Inferior parietal cortex (tissue), 1 donor: ENCODE measurements at regions not wholly inside any gene's neighbourhood (a gene's known extent, or its start where the extent isn't known, plus 50 kb on each side); places are given as distances from the start of the nearest gene placed in this dataset.

Experiments used
- DNase-seq: peaks from one replicate; pipeline ENCODE4 v3.0.0-alpha.2; 2016; ENCODE audit errors: extremely low spot score

DNA sequence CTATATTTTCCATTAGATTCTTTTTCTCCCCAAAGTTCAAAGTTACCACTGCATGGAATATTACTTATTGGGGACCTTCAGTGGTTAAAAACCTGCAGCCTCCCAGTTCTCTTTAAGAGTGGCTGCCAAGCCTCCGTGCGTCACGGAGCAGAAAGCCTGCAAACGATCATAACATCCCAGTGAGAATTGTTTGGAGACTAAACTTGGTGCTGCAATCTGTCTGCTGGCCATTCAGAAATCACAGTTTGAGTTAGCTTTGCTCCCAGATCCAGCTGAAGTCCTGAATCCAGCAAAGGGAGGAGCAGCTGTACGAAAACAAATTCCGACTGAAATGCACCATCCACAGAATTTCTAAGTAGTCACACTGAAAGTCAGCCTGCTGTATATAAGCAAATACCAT is 213.5 kb upstream of the PDE10A start:
- peak; percentile 44 for DNase-seq

DNA sequence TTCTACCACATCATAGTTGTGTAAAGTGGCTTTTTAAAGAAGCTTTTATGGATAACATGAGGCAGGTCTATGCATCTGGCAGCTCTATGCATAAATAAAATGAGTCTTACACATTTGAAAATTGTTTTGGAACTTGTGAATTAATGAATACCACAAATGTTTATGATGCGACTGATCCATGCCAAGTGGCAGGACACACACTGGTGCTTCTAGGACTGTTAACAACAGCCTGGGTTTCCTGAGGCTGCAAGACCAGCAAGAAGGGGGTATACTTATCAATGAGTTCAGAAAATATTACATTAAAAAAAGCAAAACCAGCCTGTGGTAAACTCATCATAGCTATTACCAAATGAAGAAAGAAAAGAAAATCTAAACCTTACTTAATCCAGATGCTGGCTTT is 212.9 kb upstream of the PDE10A start:
- no peak for DNase-seq

DNA sequence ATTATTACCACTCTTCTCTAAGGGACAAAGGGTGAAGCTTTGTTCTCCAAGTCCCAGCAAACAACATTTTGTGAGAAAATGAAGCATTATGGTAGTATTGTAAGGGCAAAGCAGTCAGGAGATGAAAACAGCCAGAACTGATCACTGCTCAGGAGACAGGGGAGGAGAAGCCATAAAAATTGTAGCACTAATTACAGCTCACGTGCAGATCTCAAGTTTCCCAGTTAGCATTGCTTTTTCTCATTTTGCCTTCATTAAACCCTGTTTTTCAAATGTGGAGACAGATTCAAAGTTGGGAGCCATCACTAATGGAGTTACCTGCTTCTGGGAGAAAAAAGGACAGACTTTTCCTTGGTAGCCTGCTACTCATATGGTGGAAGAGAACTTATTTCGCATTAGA is 210.9 kb upstream of the PDE10A start:
- no peak for DNase-seq

DNA sequence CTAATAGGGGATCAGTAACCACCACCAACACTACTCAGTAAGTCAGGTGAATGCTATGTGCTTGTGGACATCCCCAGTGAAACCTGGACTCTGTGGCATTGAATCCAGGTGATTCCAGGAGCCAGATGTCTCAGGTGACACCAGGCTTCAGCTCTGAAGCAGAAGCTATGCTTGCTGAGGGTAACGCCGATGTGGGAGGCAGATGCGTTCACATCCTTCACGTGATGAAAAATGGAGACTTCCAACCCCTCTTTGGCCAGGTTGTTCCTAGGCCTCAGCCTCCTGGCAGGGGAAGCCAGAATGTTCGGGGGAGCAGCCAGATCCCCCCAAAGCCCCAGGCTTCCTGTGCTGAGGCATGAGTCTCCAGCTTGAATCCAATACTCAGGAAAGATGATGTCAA is 209.8 kb upstream of the PDE10A start:
- no peak for DNase-seq

DNA sequence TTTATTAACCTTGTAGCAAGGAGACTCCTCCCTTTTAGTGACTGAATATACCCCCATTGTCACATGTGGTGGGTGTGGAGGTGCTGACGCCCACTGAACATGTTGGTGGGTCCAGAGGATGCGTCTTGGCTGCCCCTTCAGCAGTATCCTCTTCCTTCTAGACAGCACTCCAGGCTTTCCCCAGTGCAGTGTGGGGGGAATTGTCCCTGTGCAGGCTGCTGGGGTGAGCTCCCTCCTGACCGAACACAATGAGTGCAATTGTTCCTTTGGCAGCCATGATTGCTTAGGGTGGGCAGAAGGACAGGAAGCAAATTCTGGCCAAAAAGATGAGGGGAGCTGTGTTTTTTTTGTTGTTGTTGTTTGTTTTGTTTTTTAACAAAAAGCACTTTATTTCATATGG is 209.3 kb upstream of the PDE10A start:
- no peak for DNase-seq

DNA sequence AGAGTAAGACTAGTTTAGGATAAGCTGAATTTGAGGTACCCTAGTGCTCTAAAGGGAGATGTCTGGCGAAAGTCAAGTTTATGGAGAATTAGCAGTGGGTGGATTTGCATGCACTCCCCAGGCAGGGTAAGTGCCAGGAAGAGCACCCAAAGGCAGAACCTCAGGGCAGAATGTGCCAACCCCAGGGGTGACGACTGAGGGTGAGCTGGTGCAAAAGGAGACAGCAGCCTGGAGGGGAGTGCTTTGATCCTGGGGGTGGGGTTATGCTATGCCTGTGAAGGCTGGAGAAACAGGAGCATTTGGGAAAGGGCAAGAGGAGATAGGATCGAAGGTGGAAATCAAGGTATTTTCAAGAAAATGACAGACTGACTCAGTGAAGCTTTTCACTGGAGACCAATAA is 208.5 kb upstream of the PDE10A start:
- DNase-seq, result no peak

DNA sequence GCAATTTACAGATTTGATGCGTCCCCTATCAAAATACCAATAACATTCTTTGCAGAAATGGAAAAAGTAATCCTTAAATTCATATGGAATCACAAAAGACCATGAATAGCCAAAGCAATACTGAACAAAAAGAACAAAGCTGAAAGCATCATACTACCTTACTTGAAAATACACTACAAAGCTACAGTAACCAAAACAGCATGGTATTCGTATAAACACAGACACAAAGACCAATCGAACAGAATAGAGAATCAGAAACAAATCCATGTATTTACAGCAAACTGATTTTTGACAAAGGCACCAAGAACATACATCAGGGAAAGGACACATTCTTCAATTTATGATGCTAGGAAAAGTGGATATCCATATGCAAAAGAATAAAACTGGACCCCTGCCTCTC is 206.5 kb upstream of the PDE10A start:
- no peak for DNase-seq

DNA sequence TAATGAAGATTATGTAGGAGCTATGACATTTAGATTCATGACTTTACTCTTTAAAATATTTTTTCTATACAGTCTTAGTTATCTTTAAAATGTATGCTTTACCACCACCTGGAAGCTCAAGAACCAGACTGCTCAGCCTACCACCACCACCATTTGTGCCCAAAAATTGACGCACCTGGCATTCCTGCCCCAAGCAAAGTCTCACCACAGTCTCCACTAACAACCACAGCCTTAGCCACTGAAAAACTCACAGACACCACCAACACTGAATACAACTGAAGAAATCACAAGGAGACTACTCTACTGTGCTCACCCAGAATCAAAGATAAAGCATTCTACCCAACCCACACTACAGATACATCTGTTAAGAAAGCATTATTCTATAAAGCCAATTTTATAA is 201.9 kb upstream of the PDE10A start:
- DNase-seq, result no peak

DNA sequence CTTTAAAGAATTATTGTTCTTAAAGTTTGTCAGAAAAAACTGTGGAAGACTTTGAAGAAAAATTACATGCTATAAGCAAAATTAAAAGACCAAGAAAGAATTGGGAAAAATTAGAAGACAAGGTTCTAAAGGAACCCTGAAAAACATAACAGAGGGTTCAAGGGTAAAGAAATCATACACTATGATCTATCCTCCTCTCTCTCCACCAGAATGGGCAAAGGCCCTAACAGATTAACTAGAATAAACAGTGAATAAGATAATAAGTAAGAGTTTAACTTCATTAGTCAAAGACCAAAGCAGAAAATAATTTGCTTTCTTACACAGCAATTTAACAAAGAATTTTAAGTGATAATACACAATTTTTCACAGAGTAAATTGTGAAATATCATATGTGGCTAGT is 201.2 kb upstream of the PDE10A start:
- DNase-seq, result no peak

DNA sequence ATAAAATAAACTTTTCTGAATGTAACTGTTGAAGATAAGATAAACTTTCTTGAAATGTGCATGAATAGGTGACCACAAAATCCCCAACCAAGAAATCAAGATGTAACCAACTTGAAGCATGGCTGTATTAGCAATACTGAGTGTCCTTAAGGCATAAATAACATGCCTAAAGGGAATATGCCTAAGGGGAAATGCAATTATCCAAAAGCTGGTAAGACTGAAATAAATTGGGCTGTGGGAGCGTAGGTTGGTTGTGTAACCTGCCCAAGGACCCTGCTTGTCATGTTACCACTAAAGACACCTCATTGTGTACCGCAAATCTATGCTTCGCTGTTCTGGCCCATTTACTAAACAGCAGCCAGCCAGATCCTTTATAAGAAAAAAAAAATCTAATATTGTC is 200.8 kb upstream of the PDE10A start:
- no peak for DNase-seq

DNA sequence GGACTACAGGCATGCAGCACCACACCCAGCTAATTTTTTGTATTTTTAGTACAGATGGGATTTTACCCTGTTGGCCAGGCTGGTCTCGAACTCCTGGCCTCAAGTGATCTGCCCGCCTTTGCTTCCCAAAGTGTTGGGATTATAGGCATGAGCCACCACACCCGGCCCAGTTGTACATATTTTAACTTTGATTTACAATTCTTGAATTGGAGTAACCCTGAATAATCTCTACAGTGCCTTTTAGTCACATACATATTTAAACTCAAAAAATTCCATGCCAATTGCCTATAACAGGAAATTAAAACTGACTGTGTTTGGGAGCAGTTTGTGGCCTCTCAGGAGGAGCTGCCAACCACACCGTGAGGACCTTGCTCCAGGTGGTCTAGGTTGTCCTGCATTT is 199.8 kb upstream of the PDE10A start:
- no peak for DNase-seq

DNA sequence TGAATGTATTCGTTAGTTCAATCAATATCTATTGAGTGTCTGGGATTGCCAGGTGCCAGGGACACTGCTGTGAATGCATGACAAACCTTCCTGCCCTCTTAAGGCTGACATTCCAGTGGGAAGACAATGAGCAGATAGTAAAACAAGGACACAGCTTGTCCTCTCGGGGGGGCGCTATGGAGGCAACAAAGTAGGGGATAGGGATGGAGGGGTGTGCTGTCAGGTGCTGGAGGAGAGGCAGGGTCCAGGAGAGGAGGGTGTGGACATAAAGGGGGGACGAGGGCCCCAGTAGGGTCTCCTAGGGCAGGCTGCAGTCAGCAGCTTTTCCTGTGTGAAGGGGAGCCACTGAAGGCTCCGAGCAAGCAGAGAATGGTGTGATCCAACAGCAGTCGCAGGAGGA is 198.2 kb upstream of the PDE10A start:
- no peak for DNase-seq

DNA sequence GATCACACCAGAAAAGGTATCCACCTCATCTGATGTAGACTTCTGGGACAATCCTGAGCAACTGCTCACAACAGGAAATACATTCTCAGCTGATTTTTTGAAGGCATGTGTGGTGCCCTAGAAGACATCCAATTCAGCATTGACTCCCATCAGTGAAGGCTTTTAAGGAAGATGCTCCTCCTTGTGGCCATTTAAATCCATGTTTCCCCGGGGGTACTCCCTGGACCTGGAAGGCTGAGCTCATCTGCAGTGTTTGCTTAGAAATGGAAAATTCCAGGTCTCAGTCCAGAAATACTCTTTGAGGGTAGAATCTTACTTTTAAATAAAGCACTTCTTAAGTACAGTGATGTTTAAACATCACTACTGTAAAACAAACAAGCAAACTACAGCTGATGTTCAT is 195.5 kb upstream of the PDE10A start:
- DNase-seq, result no peak

DNA sequence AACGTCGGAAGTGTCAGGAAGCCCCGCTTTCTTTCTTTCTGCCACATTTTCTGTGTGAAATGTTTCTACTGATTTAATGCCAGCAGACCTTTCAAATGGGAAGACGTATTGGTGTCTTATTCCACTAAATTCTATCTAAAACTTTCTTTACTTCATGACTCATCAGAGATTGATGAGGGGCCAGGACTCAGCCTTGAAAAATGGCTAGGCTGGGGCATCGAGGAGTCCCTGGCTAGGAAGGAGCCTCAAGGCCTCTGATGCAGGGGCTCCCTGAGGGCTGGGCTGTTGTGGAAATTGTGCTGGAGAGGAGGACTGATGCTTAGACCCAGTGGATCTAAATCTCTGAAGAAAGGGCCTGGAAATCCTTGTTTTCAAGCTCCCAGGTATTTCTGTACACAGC is 192.8 kb upstream of the PDE10A start:
- no peak for DNase-seq

DNA sequence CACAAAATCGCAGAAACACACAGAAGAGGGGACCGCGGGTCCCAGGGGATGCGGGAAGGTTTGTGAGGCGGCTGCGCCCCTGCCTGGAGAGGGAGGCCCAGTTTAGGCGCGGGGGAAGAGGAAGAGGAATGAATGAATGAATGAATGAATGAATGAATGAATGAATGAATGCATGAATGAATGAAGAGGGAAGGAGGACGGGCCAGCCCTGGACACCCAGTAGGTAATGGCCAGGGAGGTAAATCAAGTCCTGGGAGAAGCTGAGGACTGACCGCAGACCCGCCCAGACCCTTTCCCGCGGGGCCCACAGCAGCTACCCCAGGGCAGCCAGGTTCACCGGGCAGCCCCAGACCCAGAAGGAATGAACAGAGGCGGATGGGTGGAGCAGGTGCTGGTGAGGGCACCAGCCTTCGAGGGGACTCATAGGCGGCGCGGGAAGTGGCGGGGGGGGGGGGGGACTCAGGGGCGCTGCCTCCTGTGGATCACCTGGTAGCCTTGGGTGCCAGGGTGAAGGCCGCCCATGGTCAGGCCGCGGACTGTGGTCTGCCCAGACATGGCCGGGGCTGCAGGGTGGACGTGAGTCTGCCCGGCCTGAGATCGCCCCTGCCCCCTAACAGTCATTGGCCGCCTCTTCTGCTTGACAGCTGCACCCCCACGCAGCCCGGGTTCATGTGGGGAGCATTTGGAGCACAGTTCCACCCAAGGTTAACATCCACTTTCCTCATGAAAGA is 192.0 kb upstream of the PDE10A start:
- DNase-seq, result no peak

DNA sequence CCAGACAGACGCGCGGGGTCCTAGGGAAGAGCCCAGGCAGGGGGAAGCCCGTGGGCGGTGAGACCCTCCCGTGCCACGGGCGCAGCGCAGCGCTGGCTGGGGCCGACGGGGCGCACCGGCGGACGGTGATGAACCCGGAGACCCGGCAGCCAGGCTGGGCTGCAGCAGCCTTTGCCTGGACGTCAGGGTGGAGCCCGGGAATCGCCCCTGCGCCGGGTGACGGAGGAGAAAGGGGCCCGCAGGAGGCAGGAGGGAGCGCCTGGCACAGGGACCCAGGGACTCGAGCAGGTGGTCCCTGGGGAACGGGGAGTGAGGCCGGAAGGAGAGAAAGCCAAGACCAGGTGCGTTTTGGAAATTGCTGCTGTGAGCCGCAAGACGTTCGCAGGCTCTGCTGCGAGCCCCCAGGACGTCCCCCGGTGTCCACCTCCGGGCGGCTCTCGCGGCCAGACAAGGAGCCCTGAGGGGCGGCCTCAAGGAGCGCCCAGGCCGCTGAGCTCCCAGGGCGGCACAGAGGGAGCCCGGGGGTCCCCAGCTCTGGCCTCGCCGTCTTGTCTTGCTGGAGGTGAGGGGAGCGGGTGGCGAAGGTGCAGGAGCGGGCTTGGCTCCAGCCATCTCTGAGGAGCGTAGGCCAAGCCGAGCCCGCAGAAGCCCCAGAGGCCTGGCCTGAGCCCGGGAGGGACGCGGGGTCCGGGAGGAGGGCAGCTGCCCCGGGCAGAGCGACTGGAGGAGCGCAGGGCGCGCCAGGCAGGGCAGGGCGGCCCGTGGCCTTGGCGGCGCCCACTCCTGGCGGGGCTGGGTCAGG is 191.2 kb upstream of the PDE10A start:
- DNase-seq, result no peak

DNA sequence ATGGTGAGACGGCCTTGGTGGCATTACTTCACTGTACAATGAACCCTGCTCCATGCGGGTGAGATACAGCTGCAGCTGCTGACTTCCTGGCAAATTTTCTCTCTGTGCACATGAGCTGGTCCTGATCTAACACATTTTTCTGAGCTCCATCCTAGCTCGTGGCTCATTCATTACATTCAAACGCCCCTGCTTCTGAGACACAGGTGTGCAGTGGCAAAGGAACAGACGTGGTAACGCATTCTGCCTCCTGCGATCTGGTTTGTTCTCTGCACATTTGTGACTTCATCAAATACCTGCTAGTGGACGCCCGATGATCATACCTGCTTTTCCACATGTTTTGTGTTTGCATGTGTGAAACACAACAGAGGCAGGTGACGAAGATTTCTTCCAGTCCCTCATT is 189.6 kb upstream of the PDE10A start:
- no peak for DNase-seq

DNA sequence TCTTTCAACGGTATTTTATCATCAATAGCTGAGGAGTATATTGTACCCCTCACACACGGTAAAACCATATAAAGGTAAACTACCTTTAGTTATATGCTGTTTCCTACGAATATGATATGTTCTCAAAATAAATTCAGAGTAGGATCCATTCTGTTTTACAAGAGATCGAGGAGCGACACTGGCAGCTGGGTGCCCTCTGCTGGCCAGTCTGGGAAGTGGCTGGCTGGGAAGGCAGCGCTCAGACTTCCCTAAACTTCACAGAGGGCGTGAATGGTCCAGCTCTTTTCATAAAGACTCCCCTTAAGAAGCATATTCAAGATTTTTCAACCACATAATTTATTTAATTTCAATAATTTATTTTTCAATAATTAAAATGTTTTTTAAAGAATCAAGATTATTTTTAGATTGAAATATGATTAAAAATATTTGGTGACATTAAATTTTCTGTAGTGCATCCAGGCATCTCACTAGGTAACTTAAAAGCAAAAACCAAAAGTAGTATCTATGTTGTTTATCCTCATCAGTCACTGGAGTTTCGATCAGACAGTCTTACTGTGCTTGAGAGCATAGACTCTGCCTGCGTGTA is 187.5 kb upstream of the PDE10A start:
- DNase-seq, result peak; percentile 84

DNA sequence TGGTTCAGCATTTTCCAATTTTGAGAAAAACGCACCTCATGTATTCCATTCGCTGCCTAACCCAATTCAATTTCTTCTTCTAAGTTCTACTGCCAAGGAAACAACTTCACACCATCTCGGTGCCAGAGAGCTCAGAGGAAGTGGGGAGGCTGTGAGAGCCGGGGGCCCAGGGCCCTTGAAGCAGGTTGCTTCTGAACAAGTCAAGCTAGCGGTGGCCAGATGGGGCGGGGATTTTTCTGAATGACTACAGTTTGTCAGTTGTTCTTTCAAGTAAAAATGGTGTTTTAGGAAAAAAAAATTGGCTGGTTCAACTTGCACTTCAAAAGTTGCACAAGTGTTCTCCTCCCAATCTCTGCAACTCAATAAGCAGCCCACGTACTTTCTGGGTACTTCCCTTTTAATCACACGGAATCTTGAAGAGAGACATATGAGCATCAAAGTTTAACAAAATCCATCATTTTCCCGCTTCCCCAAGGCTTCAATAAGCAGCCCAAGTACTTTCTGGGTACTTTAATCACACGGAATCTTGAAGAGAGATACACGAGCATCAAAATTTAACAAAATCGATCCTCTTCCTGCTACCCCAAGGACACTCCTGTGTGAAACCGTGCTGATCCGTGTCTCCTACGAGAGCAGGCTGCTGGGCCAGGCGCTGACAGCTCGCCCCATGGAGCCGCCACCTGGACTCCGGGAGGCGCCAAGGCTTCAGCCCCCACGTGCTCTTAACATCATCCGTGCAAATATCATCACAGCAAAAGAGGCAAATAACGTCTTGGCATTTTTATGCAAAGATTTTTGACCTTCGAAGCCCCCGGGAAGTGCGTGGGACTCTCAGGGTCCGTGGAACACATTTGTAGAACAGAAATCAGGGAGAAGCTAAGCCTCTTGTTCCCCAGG is 186.7 kb upstream of the PDE10A start:
- DNase-seq, result peak; percentile 34

DNA sequence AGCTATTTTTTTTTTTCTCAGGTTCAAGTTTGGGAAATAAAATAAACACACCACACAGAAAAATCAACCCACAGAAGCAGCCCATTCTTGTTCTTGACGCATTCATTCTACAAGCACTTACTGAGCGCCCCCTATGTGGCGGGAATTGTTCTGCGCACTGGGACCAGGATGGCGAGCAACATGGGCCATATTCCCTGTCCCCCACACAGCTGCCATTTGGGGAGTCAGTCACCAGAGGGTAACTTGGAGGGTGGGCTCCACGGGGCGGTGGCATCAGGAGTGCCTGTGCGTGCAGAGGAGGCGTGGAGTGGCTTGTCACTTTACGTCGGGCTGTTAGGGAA is 185.0 kb upstream of the PDE10A start:
- DNase-seq, result no peak

DNA sequence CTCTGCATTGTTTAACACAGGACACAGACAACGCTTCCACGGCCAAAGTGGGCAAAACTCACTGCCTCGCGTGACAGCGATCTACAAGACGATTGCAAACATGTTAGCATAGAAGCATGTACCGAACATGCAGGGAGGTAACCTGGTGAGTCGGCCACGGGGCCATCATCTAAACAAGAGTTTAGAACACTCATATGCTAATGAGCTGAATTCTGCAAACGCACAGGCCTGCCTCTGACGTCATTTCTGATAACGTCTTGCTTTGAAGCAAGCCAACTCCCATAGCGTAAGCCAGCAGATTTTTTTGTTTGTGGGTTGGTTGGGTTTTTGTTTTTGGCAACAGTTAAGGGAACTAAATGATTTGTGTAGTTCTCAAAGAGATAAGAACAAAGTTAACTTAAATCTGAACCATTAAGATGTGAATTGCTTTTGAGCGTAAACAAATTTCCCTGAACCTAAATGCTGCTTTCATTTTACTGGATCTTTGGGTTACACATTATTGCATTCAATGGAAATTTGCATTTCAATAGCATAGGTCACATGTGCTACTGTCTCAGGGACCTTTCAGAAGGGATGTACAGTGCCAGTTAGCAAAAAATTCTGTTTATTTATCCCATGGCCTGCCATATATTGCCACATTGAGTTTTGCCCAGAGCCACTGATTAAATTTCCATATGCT is 184.5 kb upstream of the PDE10A start:
- no peak for DNase-seq
